ENCODE measurements at regions not wholly inside any gene's neighbourhood (a gene's known extent, or its start where the extent isn't known, plus 50 kb on each side); places are given as distances from the start of the nearest gene placed in this dataset.

DNA sequence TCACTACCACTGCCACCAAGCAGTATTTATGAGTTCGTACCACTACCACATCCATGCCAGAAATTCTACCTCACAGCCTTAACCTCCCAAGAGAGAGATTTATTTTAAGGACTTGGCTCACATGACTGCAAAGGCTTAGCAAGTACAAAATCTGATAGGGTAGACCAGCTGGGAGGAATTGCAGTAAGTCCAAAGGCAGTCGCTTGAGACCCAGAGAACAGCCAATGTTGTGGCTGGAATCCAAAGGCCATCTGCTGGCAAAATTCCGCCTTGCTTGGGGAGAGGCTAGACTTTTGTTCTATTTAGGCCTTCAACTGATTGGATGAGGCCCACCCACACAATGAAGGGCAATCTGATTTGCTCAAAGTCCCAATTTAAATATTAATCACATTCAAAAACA, 101.4 kb upstream of the STT3B start:
- no peaks in the 10 kb centered on the region for H4K20me1 ChIP-seq (ENCODE audit: control insufficient read depth, extremely low read depth, insufficient read depth, low read length)
- no peak overlapping the region for H2AFZ ChIP-seq (ENCODE audit: control insufficient read depth, low read length)
- TF ChIP-seq EZH2 (IDR thresholded peaks at IDR 0.05; ENCODE audit: low read length): no peak
- TF ChIP-seq, protein P1, sequence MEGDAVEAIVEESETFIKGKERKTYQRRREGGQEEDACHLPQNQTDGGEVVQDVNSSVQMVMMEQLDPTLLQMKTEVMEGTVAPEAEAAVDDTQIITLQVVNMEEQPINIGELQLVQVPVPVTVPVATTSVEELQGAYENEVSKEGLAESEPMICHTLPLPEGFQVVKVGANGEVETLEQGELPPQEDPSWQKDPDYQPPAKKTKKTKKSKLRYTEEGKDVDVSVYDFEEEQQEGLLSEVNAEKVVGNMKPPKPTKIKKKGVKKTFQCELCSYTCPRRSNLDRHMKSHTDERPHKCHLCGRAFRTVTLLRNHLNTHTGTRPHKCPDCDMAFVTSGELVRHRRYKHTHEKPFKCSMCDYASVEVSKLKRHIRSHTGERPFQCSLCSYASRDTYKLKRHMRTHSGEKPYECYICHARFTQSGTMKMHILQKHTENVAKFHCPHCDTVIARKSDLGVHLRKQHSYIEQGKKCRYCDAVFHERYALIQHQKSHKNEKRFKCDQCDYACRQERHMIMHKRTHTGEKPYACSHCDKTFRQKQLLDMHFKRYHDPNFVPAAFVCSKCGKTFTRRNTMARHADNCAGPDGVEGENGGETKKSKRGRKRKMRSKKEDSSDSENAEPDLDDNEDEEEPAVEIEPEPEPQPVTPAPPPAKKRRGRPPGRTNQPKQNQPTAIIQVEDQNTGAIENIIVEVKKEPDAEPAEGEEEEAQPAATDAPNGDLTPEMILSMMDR (optimal IDR thresholded peaks at IDR 0.05 in 1 of 3, IDR thresholded peaks at IDR 0.05 in 1 of 3, conservative IDR thresholded peaks at IDR 0.05 in 1 of 3; ENCODE audit: extremely low read depth in 1 of 3, insufficient read depth in 2 of 3, low read length in 3 of 3): no peak
- no peaks in the 10 kb centered on the region for H3K9me3 ChIP-seq (ENCODE audit: control insufficient read depth, low read depth, low read length)
- no peak overlapping the region for H3K4me3 ChIP-seq (ENCODE audit: control insufficient read depth in 2 of 3, extremely low read depth in 1 of 3, insufficient read depth in 2 of 3, low read depth in 1 of 3, low read length in 3 of 3)
- no peaks in the 10 kb centered on the region for H3K36me3 ChIP-seq (ENCODE audit: control insufficient read depth in 2 of 2, extremely low read depth in 1 of 2, insufficient read depth in 2 of 2, low read length in 2 of 2)
- no peaks in the 10 kb centered on the region for H3K9me1 ChIP-seq (ENCODE audit: control insufficient read depth, extremely low read depth, insufficient read depth, low read length)
- no peak for FAIRE-seq
- no peak overlapping the region for H3K4me2 ChIP-seq (ENCODE audit: control insufficient read depth, extremely low read depth, insufficient read depth, low read depth, low read length)
- dilution Hi-C loops (cut with MboI; ENCODE audit: extremely low pct_ligation_motif_present, low sequenced_read_pairs): no loop called here
- no peak for DNase-seq (ENCODE audit: low read depth, low spot score)
- peaks cover 4% of the 10 kb centered on the region for H3K4me1 ChIP-seq (ENCODE audit: control insufficient read depth, extremely low read depth, insufficient read depth, low read length)
- H3K79me2 ChIP-seq (ENCODE audit: control insufficient read depth, insufficient read depth, low read length): no peaks in the 10 kb centered on the region
- H3K27me3 ChIP-seq (ENCODE audit: control insufficient read depth, extremely low read depth, insufficient read depth, low read length): no peaks in the 10 kb centered on the region
- H3K9ac ChIP-seq (ENCODE audit: control insufficient read depth, extremely low read depth, insufficient read depth, low read length): no peak overlapping the region
- no peak overlapping the region for H3K27ac ChIP-seq (ENCODE audit: control insufficient read depth, insufficient read depth, low read length)

DNA sequence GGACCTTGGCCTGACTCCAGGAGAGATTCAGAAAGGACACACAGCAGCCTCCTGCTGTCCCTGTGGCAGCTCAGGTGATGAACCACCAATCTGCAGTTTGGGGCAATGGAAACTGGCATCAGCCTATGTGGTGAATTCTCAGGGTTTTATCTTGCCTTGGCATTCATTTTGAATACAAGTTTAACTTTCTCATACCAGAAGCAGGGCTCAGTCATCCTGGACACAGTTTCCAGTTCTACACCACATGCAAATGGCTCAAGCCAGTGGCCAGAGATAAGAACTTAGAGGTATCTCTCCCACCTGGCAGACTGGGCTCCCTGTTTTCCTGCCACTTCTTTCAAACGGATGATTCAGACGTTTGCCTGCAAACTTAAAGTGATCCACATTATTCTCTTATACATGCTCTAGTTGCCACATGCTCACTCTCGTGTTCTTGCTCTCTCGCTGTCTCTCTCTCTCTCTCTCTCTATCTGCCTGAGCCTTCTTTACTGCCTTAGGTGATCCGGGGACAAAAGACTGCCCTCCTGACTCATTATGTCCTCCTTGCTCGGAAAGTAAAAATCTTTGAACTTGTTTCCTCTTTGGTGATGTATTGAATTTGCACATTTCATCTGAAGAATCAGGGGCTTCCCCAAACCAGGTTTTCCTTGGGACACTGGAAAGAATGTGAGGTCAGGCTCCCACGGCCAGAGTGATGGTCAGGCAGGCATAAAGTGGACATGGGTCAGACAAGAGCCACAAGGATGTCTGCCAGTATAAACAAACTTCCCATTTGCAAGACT, 99.6 kb upstream of the STT3B start:
- Histone ChIP-seq H3K9me1 (ENCODE audit: control insufficient read depth, extremely low read depth, insufficient read depth, low read length) (no peaks in the 10 kb centered on the region), H3K4me1 (ENCODE audit: control insufficient read depth, extremely low read depth, insufficient read depth, low read length) (peaks cover 4% of the 10 kb centered on the region), H3K36me3 (ENCODE audit: control insufficient read depth in 2 of 2, extremely low read depth in 1 of 2, insufficient read depth in 2 of 2, low read length in 2 of 2) (no peaks in the 10 kb centered on the region), H3K9me3 (ENCODE audit: control insufficient read depth, low read depth, low read length) (no peaks in the 10 kb centered on the region), H4K20me1 (ENCODE audit: control insufficient read depth, extremely low read depth, insufficient read depth, low read length) (no peaks in the 10 kb centered on the region), H3K27ac (ENCODE audit: control insufficient read depth, insufficient read depth, low read length) (no peak overlapping the region), H3K9ac (ENCODE audit: control insufficient read depth, extremely low read depth, insufficient read depth, low read length) (no peak overlapping the region), H2AFZ (ENCODE audit: control insufficient read depth, low read length) (no peak overlapping the region), H3K4me3 (ENCODE audit: control insufficient read depth in 2 of 3, extremely low read depth in 1 of 3, insufficient read depth in 2 of 3, low read depth in 1 of 3, low read length in 3 of 3) (no peak overlapping the region), H3K4me2 (ENCODE audit: control insufficient read depth, extremely low read depth, insufficient read depth, low read depth, low read length) (no peak overlapping the region), H3K27me3 (ENCODE audit: control insufficient read depth, extremely low read depth, insufficient read depth, low read length) (no peaks in the 10 kb centered on the region), H3K79me2 (ENCODE audit: control insufficient read depth, insufficient read depth, low read length) (no peaks in the 10 kb centered on the region)
- no peak for DNase-seq (ENCODE audit: low read depth, low spot score)
- no peak for FAIRE-seq
- TF ChIP-seq, protein P1 (optimal IDR thresholded peaks at IDR 0.05 in 1 of 3, IDR thresholded peaks at IDR 0.05 in 1 of 3, conservative IDR thresholded peaks at IDR 0.05 in 1 of 3; ENCODE audit: extremely low read depth in 1 of 3, insufficient read depth in 2 of 3, low read length in 3 of 3): no peak
- no peak for TF ChIP-seq EZH2 (IDR thresholded peaks at IDR 0.05; ENCODE audit: low read length)
- dilution Hi-C loops (cut with MboI; ENCODE audit: extremely low pct_ligation_motif_present, low sequenced_read_pairs): no loop called here

All from keratinocyte (primary cell).